Neural cell (in vitro differentiated cells): ENCODE measurements at regions not wholly inside any gene's neighbourhood (a gene's known extent, or its start where the extent isn't known, plus 50 kb on each side); places are given as distances from the start of the nearest gene placed in this dataset.

ENCODE experiments used
- CTCF ChIP-seq: fragments of 450-650 bp; IDR thresholded peaks from 2 replicates; pipeline ENCODE4 v1.5.1; 2014; ENCODE audit warnings: antibody characterized with exemption, mild to moderate bottlenecking, moderate library complexity; ENCODE audit not compliant: poor library complexity, severe bottlenecking
- EP300 ChIP-seq: fragments of 450-650 bp; conservative IDR thresholded peaks from 2 replicates; pipeline ENCODE4 v1.6.1; 2014; ENCODE audit warnings: antibody characterized with exemption, mild to moderate bottlenecking, moderate library complexity; ENCODE audit not compliant: poor library complexity, severe bottlenecking
- EZH2 ChIP-seq: fragments of 200-600, 300-800 bp; shearing (Covaris generic), sonication (generic); IDR thresholded peaks from 2 replicates; pipeline ENCODE4 v1.6.1; 2014; ENCODE audit warnings: antibody characterized with exemption, low read length, borderline replicate concordance, mild to moderate bottlenecking; ENCODE audit not compliant: insufficient read depth, poor library complexity, severe bottlenecking
- POLR2AphosphoS5 ChIP-seq: IDR thresholded peaks from 2 replicates; pipeline ENCODE4 v1.6.1; 2012
- REST ChIP-seq: IDR thresholded peaks from 2 replicates; pipeline ENCODE4 v1.6.1; 2012; ENCODE audit warnings: borderline replicate concordance
- SMC3 ChIP-seq: fragments of 450-650 bp; conservative IDR thresholded peaks from 2 replicates; pipeline ENCODE4 v1.6.1; 2014; ENCODE audit warnings: antibody characterized with exemption, mild to moderate bottlenecking, moderate library complexity; ENCODE audit not compliant: poor library complexity
- TAF1 ChIP-seq: IDR thresholded peaks from 2 replicates; pipeline ENCODE4 v1.6.1; 2012; ENCODE audit warnings: low read depth

DNA sequence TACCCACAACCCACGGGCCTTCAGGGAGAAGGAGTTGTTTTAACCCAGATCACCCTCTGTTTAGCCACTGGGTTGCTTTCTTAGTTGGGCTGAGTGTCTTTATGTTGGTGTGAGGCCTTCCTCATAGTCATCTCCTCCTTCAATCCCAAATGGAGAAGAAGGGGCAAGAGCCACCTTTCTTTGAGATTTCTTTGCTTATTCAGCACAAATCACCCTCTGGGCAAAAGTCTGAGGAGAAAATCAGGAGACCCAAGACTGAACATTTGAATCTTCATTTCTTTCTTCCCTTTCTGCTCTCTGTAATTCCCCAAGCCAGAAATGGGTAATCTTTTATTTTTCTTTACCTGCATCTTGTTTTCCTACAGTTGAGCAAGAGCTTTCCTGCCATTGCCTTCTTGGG is 329.0 kb downstream of the TLE4 start:
- no peak for TF ChIP-seq POLR2AphosphoS5
- no peak for TF ChIP-seq CTCF
- no peak for TF ChIP-seq REST
- no peak for TF ChIP-seq SMC3
- TF ChIP-seq EZH2 = no peak
- TF ChIP-seq TAF1 = no peak
- TF ChIP-seq EP300 = no peak
